ENCODE measurements at regions not wholly inside any gene's neighbourhood (a gene's known extent, or its start where the extent isn't known, plus 50 kb on each side); places are given as distances from the start of the nearest gene placed in this dataset.
"Not testable (repeated sequence)": the region's sequence is repeated elsewhere in the genome, so short reads cannot be mapped to it uniquely, and the experiment has no call there.

GRCh38 chr7:3162798-3163197, 119.1 kb upstream of the CARD11 start:
- FAIRE-seq = not testable (repeated sequence)

GRCh38 chr7:3164380-3164792, 120.7 kb upstream of the CARD11 start:
- FAIRE-seq = no peak

DNA sequence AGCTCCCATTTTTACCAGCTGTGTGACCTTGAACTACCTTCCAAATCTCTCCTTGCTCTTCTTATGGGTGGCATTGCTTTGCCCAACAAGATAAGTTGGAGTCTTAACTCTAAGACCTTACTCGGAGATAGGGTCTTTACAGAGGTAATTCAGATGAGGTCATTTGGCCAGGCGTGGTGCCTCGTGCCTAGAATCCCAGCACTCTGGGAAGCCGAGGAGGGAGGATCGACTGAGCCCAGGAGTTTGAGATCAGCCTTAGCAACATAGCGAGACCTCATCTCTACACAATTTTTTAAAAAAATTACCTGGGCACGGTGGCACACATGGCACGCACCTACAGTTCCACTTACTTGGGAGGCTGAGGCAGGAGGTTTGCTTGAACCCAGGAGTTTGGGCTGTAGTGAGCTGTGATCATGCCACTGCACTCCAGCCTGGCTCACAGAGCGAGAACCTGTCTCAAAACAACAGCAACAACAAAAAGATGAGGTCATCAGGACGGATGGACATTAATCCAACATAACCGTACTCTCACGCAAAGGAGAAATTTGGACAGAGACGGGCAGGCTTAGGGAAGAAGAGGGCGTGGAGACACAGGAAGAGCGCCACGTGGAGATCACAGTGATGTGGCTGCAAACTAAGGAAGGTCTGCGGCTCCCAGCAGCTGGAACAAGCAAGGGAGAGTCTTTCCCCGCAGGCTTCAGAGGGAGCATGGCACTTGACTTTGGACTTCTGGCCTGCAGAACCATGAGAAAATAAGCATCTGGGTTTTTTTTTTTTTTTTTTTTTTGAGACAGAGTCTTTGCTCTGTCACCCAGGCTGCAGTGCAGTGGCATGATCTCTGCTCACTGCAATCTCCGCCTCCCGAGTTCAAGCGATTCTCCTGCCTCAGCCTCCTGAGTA, 122.3 kb upstream of the CARD11 start:
- FAIRE-seq = no peak

DNA sequence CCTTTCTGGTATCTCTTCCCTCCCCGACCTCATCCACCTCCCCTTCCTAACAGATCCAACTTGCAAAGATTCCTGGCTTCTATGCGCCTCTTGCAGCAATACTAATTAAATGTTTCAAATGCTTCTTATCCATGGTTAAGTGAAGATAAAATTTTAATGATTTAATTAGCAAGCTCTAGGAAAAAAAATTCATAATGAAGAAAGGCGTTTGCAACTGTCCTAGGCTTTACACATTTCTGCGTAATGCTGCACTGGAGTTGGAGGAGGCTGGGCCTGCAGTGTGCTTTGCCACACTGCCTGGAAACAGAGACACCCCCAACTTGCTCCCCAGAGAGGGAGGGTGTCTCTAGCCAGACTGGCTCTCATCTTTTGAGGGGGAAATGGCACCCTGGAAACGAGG, 123.9 kb upstream of the CARD11 start:
- no peak for FAIRE-seq

DNA sequence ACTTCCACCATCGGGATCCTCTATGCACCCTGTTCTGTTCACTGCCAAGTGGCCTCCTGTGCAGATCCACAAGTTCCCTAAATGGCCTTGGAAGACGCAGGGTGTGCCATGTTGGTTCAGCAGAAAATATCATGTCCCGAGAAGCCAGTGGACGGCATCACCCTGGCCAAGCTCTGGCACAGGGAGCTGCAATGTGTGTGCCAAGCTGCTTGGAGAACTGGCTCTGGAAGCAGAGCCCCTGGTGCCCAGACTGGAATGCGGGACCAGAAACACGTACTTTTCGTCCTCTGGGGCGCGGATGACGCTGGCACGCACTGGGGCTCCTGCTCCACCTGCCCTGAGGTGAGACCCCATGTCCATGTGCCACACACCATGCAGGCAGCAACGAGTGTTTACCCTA, 124.7 kb upstream of the CARD11 start:
- FAIRE-seq = no peak

GRCh38 chr7:3168869-3169268, 125.2 kb upstream of the CARD11 start:
- no peak for FAIRE-seq

DNA sequence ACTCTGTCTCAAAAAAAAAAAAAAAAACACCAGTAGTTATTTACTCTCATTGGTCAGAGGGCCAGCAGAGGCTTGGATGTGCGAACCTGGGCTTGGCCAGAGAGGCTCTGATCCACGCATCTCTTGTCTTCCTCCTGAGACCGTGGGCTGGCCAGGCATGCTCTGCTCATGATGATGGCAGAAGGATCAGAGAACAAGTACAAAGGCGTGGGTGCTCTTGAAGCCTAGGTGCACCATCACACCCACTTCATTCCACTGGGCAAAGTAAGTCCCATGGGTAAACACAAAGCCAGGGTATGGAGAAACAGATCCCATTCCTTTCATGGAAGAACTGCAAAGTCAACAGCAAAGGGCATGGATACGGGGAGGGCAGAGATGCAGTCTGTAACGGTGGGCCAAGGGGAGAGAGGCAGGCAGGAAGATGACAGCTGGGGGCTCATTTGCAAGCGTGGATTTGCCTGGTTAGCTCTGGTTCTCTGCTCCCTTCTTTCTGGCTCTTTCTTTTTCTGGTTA, 128.2 kb upstream of the SDK1 start:
- no peak for FAIRE-seq

DNA sequence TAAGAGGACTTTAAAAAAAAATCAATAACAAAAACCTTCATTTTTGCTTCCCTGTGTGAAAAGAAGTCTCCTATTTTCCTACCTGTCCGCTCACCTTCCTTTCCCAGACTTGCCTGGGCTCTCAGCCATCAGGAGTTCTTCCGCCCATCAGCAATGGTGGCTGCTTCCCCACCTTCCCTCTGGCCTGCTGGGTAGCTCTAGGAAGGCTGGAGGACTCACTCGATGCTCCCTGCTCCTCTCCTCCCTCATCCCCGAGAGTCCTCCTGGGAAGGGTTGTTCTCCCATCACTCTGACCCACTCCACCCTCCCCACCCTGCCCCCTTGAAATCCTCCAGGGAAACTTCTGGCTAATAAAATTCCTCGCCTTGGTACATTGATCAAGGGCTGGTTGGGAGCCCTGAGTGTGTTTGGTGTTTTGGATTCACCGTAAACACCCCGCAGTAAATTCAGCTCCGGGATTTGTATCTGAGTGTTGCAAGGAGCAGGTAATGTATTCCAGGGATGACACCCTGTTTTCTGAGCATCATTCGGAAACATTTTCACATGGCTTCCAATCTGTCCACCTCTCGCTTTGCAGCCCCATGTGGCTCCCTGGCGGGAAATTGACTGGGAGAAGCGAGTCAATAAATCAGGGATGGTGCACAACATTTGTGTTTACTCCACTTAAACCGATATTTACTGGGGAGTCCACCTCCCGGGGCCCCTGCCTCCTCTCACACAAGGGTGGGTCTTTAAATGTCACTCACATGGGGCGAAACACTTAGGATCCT, 126.4 kb upstream of the SDK1 start:
- no peak for FAIRE-seq

DNA sequence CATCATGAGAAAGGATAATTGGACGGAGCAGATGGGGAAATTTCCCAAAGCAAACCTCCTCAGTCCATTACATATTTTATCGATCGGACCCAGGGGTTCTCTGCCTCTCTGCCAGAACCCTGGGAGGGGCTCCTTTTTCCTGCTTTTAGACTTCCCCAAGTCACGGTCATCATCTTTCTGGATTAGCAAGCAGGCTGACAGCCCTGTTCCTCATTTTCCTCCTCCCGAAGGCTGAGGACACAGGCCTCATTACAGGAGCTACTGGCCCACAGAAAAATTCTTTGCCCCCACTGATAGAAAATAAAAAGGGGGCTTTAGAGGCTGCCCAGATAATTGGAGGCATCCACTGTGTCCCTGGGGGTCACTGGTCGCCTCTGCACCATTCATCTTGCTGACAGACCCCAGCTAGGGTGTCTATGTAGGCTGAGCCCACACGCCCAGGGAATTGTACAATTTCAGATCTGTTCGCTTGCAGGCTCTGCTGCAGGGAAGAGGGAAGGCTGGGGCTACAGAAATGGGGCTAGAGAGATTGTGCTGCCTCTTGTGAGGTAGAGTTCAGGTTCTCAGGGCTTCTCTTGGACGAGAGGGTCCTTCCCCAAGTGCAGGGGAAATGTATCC, 125.7 kb upstream of the SDK1 start:
- no peak for FAIRE-seq

DNA sequence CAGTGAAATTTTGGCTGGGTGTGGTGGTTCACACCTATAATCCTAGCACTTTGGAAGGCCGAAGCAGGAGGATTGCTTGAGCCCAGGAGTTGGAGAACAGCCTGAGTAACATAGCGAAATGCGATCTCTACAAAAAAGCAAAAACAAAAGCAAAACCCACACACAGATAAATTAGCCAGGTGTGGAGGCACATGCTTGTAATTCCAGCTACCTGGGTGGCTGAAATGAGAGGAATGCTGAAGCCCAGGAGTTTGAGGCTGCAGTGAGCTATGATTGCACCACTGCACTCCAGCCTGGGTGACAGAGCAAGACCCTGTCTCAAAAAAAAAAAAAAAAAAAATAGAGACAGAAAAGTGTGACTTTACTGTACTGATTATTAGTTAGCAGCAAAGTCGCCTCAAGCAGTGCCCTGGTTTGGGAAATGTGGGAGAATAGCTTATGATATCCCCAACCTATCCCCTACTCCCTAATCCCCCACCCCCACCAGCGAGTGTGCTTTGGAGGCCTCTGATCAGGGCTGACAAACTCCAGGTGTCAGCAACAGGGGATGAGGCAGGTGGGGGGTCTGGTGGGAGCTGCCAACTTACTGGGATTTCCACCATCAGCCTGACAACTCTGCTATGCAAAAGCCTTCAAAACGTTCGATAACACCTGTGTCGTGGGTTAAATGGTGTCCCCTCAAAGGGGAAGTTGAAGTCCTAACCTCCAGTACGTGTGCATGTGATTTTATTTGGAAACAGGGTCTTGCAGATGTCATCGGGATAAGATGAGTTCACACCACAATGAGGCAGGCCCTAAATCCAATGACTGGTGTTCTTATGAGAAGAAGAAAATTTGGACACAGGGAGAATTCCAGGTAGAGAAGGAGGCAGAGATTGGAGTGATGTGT, 124.7 kb upstream of the SDK1 start:
- no peak for FAIRE-seq

DNA sequence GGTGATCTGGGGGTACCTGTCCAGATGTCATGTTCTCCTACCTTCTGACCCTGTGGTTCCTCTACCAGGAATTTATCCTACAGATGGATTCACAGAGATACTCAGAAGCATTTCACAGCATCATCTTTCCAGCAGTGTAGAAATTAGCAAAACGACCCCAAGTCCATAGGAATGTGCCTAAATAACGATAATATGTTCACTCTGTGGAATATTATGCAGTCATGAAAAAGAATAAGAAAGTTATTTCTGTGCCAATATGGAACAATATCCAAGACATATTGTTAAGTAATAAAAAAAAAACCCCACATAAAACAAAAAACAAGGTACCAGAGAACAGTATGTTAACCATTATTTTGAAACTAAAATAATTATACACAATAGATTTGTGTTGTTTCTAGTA, 123.8 kb upstream of the SDK1 start:
- FAIRE-seq = no peak

DNA sequence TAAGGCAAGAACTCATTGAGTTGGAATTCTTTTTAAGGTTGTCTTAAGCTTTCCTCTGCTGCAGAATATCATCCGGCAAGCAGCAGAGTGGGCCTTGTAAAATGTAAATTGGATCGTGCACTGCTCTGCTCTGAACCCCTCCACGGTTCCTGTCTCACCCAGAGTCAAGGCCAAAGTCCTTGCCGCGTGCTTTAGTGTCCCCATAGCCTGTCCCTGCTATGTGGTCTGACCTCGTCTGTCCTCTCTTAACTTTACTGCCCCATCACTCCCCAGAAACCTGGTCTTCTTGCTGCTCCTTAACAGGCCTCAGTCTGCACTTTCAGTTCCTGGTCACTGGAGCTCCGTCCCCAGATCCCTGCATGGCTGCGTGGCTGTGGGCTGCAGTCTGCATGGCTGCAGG, 121.6 kb upstream of the SDK1 start:
- no peak for FAIRE-seq

GRCh38 chr7:3180604-3181003, 120.4 kb upstream of the SDK1 start:
- FAIRE-seq = no peak

- FAIRE-seq = not testable (repeated sequence)
Observed at GRCh38 chr7:3182055-3182454, 119.0 kb upstream of the SDK1 start.

DNA sequence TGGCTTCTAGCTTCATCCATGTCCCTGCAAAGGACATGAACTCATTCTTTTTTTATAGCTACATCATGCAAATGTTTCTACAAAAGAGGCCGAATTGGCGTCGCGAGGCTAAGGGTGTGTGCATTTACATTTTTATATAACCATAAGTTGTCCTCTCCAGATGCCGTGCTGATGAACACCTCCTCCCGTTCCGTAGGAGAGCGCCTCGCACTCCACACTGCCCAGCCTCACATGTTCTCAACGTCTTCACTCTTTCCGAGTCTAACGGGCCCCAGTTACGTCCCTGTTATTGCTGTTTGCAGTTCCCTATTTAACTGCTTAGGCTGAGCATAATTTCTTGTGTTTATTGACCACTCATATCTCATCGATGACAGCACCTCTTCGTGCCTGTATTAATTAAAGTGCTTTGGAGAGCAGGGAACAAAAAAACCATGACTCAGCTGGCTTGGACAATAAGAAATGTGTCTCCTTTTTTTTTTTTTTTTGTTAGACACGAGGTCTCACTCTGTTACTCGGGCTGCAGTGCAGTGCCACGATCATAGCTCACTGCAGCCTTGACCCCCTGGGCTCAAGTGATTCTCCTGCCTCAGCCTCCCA, 113.5 kb upstream of the SDK1 start:
- no peak for FAIRE-seq

- no peak for FAIRE-seq
Observed at GRCh38 chr7:3188946-3189345, 112.1 kb upstream of the SDK1 start.

DNA sequence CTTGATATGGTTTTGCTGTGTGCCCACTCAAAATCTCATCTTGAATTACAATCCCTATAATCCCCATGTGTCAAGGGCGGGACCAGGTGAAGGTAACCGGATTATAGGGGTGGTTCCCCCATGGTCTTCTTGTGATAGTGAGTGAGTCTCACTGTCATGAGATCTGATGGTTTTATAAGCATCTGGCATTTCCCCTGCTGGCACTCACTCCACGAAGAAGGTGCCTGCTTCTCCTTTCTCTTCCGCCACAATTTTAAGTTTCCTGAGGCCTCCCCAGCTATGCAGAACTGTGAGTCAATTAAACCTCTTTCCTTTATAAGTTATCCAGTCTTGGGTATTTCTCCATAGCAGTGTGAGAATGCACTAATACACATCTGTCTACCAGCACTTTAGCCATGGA, 109.5 kb upstream of the SDK1 start:
- no peak for FAIRE-seq

DNA sequence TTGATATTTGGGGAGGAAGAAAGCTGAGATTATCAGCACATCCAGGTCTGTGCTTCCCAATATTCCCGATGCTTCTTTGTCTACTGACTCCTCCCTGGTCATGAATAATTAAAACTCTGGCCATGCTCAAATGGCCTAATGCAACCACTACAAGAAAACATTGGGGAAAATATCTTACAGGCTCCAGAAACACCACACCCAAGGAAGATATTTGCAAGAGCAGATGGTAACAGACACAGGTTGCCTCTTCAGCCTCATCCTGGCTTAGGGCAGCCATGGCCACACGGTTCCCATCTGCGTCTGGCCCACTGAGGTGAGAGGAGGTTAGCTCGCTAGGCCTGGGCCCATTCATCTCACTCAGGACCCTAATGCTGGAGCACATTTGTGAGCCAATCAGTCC, 108.4 kb upstream of the SDK1 start:
- FAIRE-seq = no peak

- no peak for FAIRE-seq
Observed at GRCh38 chr7:3193379-3194120, 107.5 kb upstream of the SDK1 start.

GRCh38 chr7:3194501-3195141, 106.4 kb upstream of the SDK1 start:
- FAIRE-seq = no peak

DNA sequence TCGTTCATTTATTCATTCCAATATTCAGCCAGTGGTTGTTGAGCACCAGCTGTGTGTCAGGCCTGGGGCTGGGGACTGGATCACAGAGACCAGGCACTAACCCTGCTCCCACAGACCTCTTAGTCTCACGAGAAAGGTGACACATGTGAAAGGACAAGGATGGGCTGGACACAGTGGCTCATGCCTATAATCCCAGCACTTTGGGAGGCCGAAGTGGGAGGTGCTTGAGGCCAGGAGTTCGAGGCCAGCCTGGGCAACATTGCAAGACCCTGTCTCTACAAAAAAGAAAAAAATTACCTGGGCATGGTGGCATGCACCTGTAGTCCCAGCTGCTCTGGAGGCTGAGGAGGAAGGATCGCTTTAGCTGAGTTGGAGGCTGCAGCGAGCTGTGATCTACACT, 105.9 kb upstream of the SDK1 start:
- no peak for FAIRE-seq

All from A204.1 (cell line).